ENCODE measurements at regions not wholly inside any gene's neighbourhood (a gene's known extent, or its start where the extent isn't known, plus 50 kb on each side); places are given as distances from the start of the nearest gene placed in this dataset.

DNA sequence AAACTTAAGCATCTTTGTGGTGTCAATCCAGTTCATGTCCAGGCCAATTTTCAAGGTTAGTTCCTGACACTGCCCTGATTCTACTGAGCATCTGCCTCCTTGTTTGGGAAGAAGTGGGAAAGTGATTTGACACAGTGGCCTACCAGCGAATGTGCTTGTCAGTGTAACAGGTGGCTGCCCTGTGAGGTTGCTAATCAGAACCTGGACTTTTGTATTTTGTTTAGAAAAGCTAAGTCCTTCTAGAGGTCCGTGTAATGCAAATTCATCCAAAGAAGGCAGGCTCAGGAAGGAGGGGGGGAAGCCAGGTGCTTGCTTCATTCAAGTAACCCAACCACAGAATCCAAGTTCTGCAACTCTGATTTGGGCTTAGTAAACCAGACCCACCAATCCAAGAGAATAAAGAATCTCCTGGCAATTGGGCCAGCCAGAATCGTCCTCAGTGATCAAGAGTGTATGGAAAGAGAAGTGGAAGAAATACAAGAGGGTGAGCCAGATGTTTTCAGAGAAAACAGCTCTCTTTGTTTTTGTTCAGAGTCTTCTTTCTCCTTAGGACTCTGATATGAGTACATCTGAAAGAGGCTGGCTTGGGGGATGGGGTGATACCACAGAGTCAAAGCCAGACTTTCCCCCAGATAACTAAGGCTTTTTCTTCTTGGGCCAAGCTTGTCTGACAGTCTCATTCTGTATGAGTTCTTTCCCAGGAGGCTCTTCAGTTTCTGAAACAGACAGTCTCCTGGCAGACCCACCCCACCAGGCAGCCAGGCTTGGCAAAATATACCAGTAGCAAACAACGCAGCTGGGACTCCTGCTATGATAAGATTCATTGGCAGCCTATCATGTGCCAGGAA, 508.9 kb upstream of the TBL1XR1 start:
- TF ChIP-seq, protein P1, sequence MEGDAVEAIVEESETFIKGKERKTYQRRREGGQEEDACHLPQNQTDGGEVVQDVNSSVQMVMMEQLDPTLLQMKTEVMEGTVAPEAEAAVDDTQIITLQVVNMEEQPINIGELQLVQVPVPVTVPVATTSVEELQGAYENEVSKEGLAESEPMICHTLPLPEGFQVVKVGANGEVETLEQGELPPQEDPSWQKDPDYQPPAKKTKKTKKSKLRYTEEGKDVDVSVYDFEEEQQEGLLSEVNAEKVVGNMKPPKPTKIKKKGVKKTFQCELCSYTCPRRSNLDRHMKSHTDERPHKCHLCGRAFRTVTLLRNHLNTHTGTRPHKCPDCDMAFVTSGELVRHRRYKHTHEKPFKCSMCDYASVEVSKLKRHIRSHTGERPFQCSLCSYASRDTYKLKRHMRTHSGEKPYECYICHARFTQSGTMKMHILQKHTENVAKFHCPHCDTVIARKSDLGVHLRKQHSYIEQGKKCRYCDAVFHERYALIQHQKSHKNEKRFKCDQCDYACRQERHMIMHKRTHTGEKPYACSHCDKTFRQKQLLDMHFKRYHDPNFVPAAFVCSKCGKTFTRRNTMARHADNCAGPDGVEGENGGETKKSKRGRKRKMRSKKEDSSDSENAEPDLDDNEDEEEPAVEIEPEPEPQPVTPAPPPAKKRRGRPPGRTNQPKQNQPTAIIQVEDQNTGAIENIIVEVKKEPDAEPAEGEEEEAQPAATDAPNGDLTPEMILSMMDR (conservative IDR thresholded peaks at IDR 0.05 in 1 of 2, IDR thresholded peaks at IDR 0.05 in 1 of 2; ENCODE audit: extremely low read depth in 1 of 2, insufficient read depth in 1 of 2, low read depth in 1 of 2, low read length in 2 of 2): no peak
- TF ChIP-seq EZH2 (IDR thresholded peaks at IDR 0.05; ENCODE audit: borderline replicate concordance, low read length): no peak

Measured in mammary epithelial cell (primary cell).